ENCODE measurements at regions not wholly inside any gene's neighbourhood (a gene's known extent, or its start where the extent isn't known, plus 50 kb on each side); places are given as distances from the start of the nearest gene placed in this dataset. TPM values are rescaled to one million over a fixed set of nuclear protein-coding genes. Genes with fewer than 3 reads are reported as not detected.

Small RNA genes lying in the stretch of these regions (small RNA-seq; reads per million reads assigned to genes)
- not detected for gene AC092745.3
